Liver (tissue), 8 donors: ENCODE measurements at regions not wholly inside any gene's neighbourhood (a gene's known extent, or its start where the extent isn't known, plus 50 kb on each side); places are given as distances from the start of the nearest gene placed in this dataset.

ENCODE experiments used
- DNase-seq: peaks from one replicate; pipeline ENCODE4 v3.0.0-alpha.2; 2017; ENCODE audit warnings: low spot score
- H3K27ac ChIP-seq, 2 donors: one replicate each; pipeline ENCODE4 v1.7.0; 2013; ENCODE audit warnings: inconsistent platforms in 2 of 2, low read length in 2 of 2, control low read depth in 1 of 2, low read depth in 1 of 2, mild to moderate bottlenecking in 1 of 2
- H3K27me3 ChIP-seq, 4 donors: one replicate each; pipeline versions ENCODE4 v1.6.1 to v1.7.0; 2013; ENCODE audit warnings: low read length in 3 of 4, inconsistent platforms in 1 of 4, mild to moderate bottlenecking in 1 of 4, moderate library complexity in 1 of 4; ENCODE audit not compliant: control insufficient read depth in 4 of 4, insufficient read depth in 4 of 4
- H3K36me3 ChIP-seq, 4 donors: one replicate each; pipeline versions ENCODE4 v1.6.1 to v1.7.0; 2013; ENCODE audit warnings: low read length in 3 of 4, mild to moderate bottlenecking in 3 of 4, low read depth in 1 of 4, moderate library complexity in 1 of 4; ENCODE audit not compliant: control insufficient read depth in 4 of 4, insufficient read depth in 3 of 4
- H3K4me1 ChIP-seq, 4 donors: one replicate each; pipeline versions ENCODE4 v1.6.1 to v1.7.0; 2013; ENCODE audit warnings: low read length in 3 of 4, mild to moderate bottlenecking in 3 of 4, moderate library complexity in 1 of 4; ENCODE audit not compliant: control insufficient read depth in 4 of 4, insufficient read depth in 4 of 4
- H3K4me3 ChIP-seq, 3 donors: one replicate each; pipeline versions ENCODE4 v1.6.1 to v1.7.0; 2013; ENCODE audit warnings: low read length in 3 of 3, control low read depth in 1 of 3, low read depth in 1 of 3, mild to moderate bottlenecking in 1 of 3
- H3K9ac ChIP-seq, 2 donors: one replicate each; pipeline ENCODE4 v1.7.0; 2013; ENCODE audit warnings: low read length in 2 of 2, mild to moderate bottlenecking in 2 of 2, moderate library complexity in 2 of 2, control low read depth in 1 of 2, low read depth in 1 of 2
- H3K9me3 ChIP-seq, 4 donors: one replicate each; pipeline versions ENCODE4 v1.6.1 to v1.7.0; 2013; ENCODE audit warnings: low read length in 3 of 4; ENCODE audit not compliant: control insufficient read depth in 4 of 4
- EGR1 ChIP-seq, 2 donors: IDR thresholded peaks; 2 replicates each; pipeline ENCODE4 v1.6.1; 2016 to 2018; ENCODE audit warnings: antibody characterized with exemption in 2 of 2, low read depth in 2 of 2
- FOXA1 ChIP-seq: IDR thresholded peaks from 2 replicates; pipeline ENCODE4 v1.6.1; 2016; ENCODE audit warnings: antibody characterized with exemption
- FOXA2 ChIP-seq: IDR thresholded peaks from 2 replicates; pipeline ENCODE4 v1.6.1; 2016; ENCODE audit warnings: antibody characterized with exemption
- GABPA ChIP-seq, 2 donors: IDR thresholded peaks in 1 of 2; conservative IDR thresholded peaks in 1 of 2; 2 replicates each; pipeline ENCODE4 v1.6.1; 2016; ENCODE audit warnings: antibody characterized with exemption in 2 of 2, mild to moderate bottlenecking in 1 of 2, moderate library complexity in 1 of 2
- HNF4A ChIP-seq, 2 donors: conservative IDR thresholded peaks; 2 replicates each; pipeline ENCODE4 v1.6.1; 2016; ENCODE audit warnings: antibody characterized with exemption in 2 of 2, mild to moderate bottlenecking in 2 of 2
- JUND ChIP-seq, 2 donors: IDR thresholded peaks; 2 replicates each; pipeline ENCODE4 v1.6.1; 2016; ENCODE audit warnings: antibody characterized with exemption in 2 of 2
- NR2F2 ChIP-seq: IDR thresholded peaks from 2 replicates; pipeline ENCODE4 v1.6.1; 2016; ENCODE audit warnings: antibody characterized with exemption
- SP1 ChIP-seq: IDR thresholded peaks from 2 replicates; pipeline ENCODE4 v1.6.1; 2018; ENCODE audit warnings: antibody characterized with exemption, mild to moderate bottlenecking
- TAF1 ChIP-seq: conservative IDR thresholded peaks from 2 replicates; pipeline ENCODE4 v1.6.1; 2016; ENCODE audit warnings: antibody characterized with exemption, mild to moderate bottlenecking
- YY1 ChIP-seq: IDR thresholded peaks from 2 replicates; pipeline ENCODE4 v1.6.1; 2016; ENCODE audit warnings: antibody characterized with exemption, mild to moderate bottlenecking
- WGBS: extraction: QIAGEN DNeasy Blood & Tissue Kit; methylation state at CpG from one replicate; pipeline ENCODE4 v1.1.7; 2013; 5-methylcytosine and 5-hydroxymethylcytosine counted together
- TF ChIP-seq, protein P1 (sequence below): IDR thresholded peaks from 2 replicates; pipeline ENCODE4 v1.6.1; 2016; ENCODE audit warnings: antibody characterized with exemption, mild to moderate bottlenecking
- TF ChIP-seq, protein P2 (sequence below): IDR thresholded peaks from 2 replicates; pipeline ENCODE4 v1.6.1; 2016; ENCODE audit warnings: antibody characterized with exemption
- TF ChIP-seq, protein P3 (sequence below): IDR thresholded peaks from 2 replicates; pipeline ENCODE4 v1.6.1; 2016; ENCODE audit warnings: antibody characterized with exemption
- TF ChIP-seq, protein P4 (sequence below): IDR thresholded peaks from 2 replicates; pipeline ENCODE4 v1.6.1; 2016; ENCODE audit warnings: antibody characterized with exemption
- TF ChIP-seq, protein P5 (sequence below): fragments of 150-350 bp; IDR thresholded peaks from 2 replicates; pipeline ENCODE4 v1.5.1; 2017; ENCODE audit warnings: improper control_type of control experiment, low read depth, low read length; ENCODE audit not compliant: missing input control
- donor health status: healthy.
- donor health status: healthy.
- donor health status: healthy.
- donor health status: healthy.
- donor health status: healthy.

DNA sequence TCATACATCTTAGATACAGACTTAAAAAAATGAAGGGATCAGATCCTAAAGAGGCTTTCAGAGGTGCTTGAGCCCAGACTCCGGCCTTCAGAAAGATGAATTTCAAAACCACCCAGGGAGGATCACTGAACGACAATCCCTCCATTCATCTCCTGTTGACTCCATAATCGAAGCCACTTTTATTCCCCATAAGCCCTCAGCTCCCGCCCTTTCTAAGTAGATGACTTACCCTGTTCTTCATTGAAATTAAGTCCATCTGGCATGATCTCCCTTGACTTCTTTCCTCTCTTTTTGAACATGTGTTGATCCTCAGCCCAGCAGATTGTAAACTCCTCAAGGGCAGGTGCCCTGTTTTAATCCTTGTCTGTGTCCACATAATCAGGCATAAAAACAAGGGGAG is 50.8 kb upstream of the ASTN2 start:
- DNase-seq = no peak
- Histone ChIP-seq H3K9me3 (peaks cover 0 to 1% (median 0%) of the 10 kb centered on the region in 4 donors), H3K36me3 (no peaks in the 10 kb centered on the region), H3K9ac (no peak overlapping the region), H3K4me3 (no peak overlapping the region), H3K4me1 (no peaks in the 10 kb centered on the region), H3K27me3 (no peaks in the 10 kb centered on the region), H3K27ac (no peak overlapping the region)
- 89% methylated on average over 4 of the region's 4 CpGs for WGBS
- TF ChIP-seq FOXA1 (no peak), FOXA2 (no peak), HNF4A (conservative IDR thresholded peaks at IDR 0.05) (no peak), TAF1 (no peak), JUND (IDR thresholded peaks at IDR 0.05) (no peak), SP1 (no peak), GABPA (IDR thresholded peaks at IDR 0.05 in 1 of 2, conservative IDR thresholded peaks at IDR 0.05 in 1 of 2) (no peak), NR2F2 (no peak), YY1 (no peak), EGR1 (IDR thresholded peaks at IDR 0.05; ENCODE audit: low read depth in 2 of 2) (no peak)
- TF ChIP-seq, protein P1, sequence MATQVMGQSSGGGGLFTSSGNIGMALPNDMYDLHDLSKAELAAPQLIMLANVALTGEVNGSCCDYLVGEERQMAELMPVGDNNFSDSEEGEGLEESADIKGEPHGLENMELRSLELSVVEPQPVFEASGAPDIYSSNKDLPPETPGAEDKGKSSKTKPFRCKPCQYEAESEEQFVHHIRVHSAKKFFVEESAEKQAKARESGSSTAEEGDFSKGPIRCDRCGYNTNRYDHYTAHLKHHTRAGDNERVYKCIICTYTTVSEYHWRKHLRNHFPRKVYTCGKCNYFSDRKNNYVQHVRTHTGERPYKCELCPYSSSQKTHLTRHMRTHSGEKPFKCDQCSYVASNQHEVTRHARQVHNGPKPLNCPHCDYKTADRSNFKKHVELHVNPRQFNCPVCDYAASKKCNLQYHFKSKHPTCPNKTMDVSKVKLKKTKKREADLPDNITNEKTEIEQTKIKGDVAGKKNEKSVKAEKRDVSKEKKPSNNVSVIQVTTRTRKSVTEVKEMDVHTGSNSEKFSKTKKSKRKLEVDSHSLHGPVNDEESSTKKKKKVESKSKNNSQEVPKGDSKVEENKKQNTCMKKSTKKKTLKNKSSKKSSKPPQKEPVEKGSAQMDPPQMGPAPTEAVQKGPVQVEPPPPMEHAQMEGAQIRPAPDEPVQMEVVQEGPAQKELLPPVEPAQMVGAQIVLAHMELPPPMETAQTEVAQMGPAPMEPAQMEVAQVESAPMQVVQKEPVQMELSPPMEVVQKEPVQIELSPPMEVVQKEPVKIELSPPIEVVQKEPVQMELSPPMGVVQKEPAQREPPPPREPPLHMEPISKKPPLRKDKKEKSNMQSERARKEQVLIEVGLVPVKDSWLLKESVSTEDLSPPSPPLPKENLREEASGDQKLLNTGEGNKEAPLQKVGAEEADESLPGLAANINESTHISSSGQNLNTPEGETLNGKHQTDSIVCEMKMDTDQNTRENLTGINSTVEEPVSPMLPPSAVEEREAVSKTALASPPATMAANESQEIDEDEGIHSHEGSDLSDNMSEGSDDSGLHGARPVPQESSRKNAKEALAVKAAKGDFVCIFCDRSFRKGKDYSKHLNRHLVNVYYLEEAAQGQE = no peak
- TF ChIP-seq, protein P2, sequence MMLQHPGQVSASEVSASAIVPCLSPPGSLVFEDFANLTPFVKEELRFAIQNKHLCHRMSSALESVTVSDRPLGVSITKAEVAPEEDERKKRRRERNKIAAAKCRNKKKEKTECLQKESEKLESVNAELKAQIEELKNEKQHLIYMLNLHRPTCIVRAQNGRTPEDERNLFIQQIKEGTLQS = no peak
- TF ChIP-seq, protein P3, sequence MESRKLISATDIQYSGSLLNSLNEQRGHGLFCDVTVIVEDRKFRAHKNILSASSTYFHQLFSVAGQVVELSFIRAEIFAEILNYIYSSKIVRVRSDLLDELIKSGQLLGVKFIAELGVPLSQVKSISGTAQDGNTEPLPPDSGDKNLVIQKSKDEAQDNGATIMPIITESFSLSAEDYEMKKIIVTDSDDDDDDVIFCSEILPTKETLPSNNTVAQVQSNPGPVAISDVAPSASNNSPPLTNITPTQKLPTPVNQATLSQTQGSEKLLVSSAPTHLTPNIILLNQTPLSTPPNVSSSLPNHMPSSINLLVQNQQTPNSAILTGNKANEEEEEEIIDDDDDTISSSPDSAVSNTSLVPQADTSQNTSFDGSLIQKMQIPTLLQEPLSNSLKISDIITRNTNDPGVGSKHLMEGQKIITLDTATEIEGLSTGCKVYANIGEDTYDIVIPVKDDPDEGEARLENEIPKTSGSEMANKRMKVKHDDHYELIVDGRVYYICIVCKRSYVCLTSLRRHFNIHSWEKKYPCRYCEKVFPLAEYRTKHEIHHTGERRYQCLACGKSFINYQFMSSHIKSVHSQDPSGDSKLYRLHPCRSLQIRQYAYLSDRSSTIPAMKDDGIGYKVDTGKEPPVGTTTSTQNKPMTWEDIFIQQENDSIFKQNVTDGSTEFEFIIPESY = no peak
- TF ChIP-seq, protein P4, sequence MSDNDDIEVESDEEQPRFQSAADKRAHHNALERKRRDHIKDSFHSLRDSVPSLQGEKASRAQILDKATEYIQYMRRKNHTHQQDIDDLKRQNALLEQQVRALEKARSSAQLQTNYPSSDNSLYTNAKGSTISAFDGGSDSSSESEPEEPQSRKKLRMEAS = no peak
- TF ChIP-seq, protein P5, sequence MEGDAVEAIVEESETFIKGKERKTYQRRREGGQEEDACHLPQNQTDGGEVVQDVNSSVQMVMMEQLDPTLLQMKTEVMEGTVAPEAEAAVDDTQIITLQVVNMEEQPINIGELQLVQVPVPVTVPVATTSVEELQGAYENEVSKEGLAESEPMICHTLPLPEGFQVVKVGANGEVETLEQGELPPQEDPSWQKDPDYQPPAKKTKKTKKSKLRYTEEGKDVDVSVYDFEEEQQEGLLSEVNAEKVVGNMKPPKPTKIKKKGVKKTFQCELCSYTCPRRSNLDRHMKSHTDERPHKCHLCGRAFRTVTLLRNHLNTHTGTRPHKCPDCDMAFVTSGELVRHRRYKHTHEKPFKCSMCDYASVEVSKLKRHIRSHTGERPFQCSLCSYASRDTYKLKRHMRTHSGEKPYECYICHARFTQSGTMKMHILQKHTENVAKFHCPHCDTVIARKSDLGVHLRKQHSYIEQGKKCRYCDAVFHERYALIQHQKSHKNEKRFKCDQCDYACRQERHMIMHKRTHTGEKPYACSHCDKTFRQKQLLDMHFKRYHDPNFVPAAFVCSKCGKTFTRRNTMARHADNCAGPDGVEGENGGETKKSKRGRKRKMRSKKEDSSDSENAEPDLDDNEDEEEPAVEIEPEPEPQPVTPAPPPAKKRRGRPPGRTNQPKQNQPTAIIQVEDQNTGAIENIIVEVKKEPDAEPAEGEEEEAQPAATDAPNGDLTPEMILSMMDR = no peak

DNA sequence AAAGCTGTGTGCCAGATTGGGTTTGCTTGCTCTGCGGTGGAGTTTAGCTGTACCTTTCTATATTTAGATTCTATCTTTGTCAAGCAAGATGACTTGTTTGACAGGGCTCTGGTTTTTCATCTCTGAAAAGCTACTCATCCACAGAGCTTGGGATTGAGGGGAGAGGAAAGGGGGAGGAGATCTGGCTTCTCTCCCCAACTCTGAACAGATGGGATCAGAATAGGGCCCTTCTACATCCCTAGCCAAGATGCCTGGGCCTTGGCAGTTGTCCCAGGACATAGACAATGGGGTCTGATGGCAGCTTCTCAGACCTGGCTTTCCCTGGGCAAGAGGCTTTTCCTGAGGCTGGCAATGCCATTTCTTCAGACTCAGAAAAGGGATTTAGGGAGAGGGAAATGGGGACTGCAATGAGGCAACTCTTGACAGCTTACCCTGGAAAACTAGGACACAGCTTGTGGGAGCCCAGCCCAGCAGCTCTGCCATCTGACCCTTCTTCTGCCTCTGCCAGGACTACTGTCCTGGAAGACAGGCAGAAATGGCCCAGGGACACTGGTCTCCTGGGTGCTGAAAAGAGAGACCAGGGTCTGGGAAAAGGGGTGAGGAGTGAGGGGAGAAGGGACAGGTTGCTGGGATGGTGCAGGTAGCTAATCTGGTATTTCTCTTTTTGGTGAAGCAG is 50.2 kb upstream of the ASTN2 start:
- peaks cover 0 to 1% (median 0%) of the 10 kb centered on the region in 4 donors for H3K9me3 ChIP-seq

More for the DNA sequence above, 50.2 kb upstream of the ASTN2 start:
- no peak for DNase-seq
- H3K9ac ChIP-seq = no peak overlapping the region
- no peak overlapping the region for H3K27ac ChIP-seq
- no peaks in the 10 kb centered on the region for H3K36me3 ChIP-seq
- H3K4me3 ChIP-seq = no peak overlapping the region
- H3K4me1 ChIP-seq = no peaks in the 10 kb centered on the region
- no peaks in the 10 kb centered on the region for H3K27me3 ChIP-seq
- TF ChIP-seq, protein P3 = no peak
- WGBS = 45% methylated on average over 1 of the region's 1 CpG
